HG03175 (cell line): ENCODE measurements at regions not wholly inside any gene's neighbourhood (a gene's known extent, or its start where the extent isn't known, plus 50 kb on each side); places are given as distances from the start of the nearest gene placed in this dataset.

Experiments
- ATAC-seq: cut with Tn5 transposase; IDR thresholded peaks from one replicate; pipeline ENCODE4 v1.9.1; 2021; ENCODE audit warnings: mild to moderate bottlenecking, moderate library complexity; ENCODE audit not compliant: unreplicated experiment

DNA sequence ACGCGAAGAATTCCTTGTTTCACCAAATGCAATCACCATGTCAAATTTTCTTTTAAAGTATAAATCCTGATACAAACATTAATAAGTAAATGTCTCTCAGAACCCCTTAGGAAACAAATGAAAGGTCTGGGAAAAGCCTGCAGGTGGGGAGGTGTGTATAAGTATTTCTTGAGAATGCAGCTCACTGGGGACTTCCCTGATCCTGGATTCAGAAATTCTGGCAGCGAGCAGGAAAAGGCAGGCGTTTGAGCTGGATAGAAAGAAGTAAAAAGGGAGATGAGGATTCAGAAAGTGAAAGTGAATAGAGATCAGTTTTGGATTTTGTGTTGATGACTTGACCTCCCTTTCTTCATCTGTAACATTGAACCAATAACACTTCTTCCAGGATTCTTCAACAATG, 68.3 kb upstream of the CTSC start:
- no peak for ATAC-seq

DNA sequence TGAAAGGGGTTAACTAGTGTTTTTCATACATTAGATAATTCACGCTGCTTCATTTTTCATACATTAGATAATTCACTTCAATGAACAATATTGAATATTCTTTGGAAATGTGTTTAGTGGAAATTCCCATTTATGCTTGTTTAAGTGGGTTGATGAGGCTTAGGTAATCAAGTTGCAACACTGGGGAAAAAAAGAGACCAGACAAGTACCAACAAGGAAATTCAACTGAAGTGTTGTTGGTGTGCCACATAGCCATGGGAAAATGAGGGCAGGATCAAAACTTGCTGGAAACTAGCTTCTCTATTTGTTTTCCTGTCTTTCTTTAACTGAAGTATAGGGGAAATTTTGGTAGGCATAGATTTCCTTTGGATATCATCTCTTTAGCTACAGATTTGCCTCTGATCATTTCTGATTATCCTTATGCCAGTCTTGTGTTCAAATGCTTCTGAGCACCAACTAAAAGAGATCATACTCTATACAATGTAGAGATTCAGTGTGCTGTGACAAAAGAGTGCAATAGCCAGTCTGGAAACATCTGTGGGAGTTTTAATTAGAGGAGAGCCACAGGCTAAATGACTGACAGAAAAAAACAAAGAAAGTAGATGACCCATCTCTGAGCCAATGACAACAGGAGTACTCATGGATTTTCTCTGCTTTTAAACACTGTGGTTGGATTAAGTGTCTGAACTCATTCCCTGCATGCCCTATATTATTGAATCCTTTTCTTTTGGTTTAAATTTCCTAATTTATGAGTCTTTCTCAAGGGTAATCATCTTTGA, 67.6 kb upstream of the CTSC start:
- ATAC-seq, result no peak

DNA sequence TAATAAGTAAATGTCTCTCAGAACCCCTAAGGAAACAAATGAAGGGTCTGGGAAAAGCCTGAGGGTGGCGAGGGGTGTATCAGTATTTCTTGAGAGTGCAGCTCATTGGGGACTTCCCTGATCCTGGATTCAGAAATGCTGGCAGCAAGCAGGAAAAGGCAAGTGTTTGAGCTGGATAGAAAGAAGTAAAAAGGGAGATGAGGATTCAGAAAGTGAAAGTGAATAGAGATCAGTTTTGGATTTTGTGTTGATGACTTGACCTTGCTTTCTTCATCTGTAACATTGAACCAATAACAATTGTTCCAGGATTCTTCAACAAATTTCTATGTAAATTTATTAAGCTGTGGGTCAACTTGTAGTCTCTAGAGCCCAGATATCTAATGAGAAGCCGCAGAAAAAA, 66.9 kb upstream of the CTSC start:
- ATAC-seq, result no peak

DNA sequence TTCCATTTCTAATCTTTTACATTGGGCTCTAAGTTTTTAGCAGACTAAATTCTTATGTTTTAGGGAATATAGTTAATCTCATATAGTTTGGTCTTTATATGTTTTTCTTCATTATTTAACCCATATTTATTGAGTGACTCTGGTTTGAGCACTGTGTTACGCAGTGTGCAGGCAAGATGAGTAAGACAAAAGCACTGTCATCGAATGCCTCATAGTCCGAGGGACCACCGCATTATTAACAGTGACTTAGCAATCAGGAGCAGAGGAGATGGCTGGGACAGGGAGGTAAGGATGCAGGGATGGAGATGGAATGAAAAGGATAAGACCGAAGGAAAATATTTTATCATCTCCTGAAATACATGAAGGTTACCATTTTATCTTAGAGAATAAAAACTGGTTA, 65.2 kb upstream of the CTSC start:
- no peak for ATAC-seq

DNA sequence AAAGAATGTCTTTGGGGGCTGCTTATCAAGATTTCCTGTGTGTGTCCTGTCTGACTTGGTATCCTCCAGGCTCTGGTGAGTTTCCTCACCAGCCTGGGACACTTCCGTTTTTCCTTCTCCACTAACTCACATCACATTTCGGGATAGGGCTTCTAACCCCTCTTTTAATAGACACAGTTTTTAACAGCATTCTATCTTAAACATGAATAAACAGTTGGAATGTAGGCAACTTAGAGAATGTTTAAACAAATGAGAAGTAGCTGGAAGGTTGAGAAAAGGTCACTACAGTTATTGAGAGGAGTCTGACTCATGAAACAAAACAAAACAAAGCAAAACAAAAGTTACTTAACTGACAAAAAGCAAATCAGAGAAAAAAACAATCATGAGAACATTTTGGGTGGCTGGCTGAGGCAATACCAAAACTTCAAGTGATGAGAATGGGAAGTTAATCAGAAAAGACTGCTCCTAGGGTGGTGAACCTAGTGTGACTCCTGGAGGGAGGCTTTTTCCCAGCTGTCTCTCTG, 64.7 kb upstream of the CTSC start:
- no peak for ATAC-seq

DNA sequence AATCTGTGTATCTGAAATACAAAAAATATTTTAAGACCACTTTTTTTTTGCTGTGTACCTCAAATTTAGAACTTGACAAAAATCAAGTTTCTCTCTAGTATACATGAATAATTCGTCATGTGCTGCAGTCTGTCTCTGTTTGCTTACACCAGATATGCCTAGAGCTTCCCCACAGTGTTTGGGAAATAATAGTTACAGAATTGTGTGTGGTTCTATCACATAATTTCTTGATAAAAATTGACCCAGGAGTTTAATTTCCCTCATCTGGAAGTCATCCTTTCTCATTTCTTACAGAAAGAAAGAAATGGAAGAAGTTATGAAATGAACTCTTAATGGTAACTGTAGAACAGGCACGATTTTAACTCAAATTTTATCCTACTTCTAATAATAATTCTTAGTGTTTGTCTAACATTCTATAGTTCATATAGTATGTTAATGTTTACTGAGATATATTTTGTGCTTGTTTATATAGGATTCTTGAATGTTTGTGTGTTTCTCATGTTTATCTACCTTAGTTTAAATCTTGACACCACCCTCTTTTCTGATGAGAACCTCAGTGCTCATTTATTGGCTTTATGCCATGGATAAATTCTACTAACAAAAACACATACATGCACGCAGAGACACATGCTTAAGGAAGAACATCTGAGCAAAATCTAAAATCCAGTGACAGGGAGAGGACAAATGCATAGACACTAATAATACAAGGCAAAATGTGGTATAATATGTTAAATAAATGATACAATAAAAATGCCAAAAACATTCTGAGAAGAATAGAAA, 61.4 kb upstream of the CTSC start:
- ATAC-seq, result no peak

DNA sequence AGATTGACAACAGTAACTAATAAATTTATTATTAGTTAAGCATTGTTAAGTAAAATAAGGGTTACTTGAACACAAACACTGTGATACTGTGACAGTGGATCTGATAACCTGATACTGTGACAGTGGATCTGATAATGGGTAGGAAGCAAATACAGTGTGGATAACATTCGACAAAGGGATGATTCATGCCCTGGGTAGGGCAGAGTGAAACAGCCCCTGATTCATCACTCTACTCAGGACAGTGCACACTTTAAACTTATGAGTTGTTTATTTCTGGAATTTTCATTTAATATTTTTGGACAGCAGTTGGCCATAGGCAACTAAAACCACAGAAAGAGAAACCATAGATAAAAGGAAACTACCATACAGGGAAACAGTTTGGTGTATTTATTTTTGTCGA, 60.8 kb upstream of the CTSC start:
- ATAC-seq, result no peak

DNA sequence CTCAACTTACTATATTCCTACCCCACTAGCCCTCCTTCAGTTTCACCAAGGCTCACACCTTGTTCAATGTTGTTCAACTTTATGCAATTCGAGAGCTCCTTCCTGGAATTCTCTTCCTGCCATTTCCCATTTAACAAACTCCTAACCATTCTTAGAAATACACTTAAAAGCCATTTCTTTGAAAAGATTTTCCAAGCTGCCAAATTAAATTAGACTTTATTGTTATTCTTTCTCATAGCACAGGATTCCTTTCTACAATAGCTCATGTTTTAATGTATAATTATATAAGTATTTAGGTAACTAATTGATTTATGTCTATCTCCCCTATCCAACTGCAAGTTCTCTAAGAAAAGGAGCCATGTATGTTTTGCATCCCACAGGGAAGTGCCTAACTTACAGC, 52.7 kb upstream of the CTSC start:
- ATAC-seq, result no peak

DNA sequence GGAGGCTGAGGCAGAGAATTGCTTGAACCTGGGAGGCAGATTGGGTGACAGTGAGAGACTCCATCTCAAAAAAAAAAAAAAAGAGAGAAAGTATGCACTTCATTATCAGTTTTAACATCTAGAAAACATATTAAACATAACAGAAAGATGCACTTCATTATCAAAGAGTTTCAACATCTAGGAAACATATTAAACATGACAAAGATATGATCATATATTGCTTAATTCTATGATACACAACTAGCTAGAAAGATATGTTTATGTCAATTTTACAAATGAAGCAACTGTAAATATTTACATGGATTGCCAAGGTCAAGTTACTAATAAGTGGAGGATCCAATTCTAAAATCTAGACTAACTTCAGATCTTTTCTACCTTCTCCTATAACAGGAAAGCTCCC, 50.4 kb upstream of the CTSC start:
- ATAC-seq, result no peak
